CD4-positive, alpha-beta T cell treated with Interleukin-6 for 4 hours (primary cell): ENCODE measurements at regions not wholly inside any gene's neighbourhood (a gene's known extent, or its start where the extent isn't known, plus 50 kb on each side); places are given as distances from the start of the nearest gene placed in this dataset.
"Not testable (repeated sequence)": the region's sequence is repeated elsewhere in the genome, so short reads cannot be mapped to it uniquely, and the experiment has no call there.

Experiments
- DNase-seq: peaks from one replicate; pipeline ENCODE4 v3.0.0-alpha.2; 2020; ENCODE audit warnings: mixed read lengths

GRCh38 chr6:131431718-131432117, 141.3 kb upstream of the ARG1 start:
- DNase-seq, result no peak

- DNase-seq, result no peak
Observed at GRCh38 chr6:131433927-131434326, 139.1 kb upstream of the ARG1 start.

GRCh38 chr6:131436358-131436757, 136.7 kb upstream of the ARG1 start:
- no peak for DNase-seq

GRCh38 chr6:131443014-131443413, 130.0 kb upstream of the ARG1 start:
- DNase-seq, result no peak

- DNase-seq, result peak; percentile 52
Observed at GRCh38 chr6:131443514-131443913, 129.5 kb upstream of the ARG1 start.

GRCh38 chr6:131445356-131445755, 127.7 kb upstream of the ARG1 start:
- DNase-seq, result not testable (repeated sequence)

- DNase-seq, result no peak
Observed at GRCh38 chr6:131450861-131451260, 122.2 kb upstream of the ARG1 start.

GRCh38 chr6:131451321-131452144, 121.5 kb upstream of the ARG1 start:
- no peak for DNase-seq

GRCh38 chr6:131453803-131454202, 119.2 kb upstream of the ARG1 start:
- DNase-seq, result no peak

GRCh38 chr6:131456565-131456964, 116.5 kb upstream of the ARG1 start:
- no peak for DNase-seq

GRCh38 chr6:131459005-131459404, 114.0 kb upstream of the ARG1 start:
- DNase-seq, result no peak

- no peak for DNase-seq
Observed at GRCh38 chr6:131460614-131461000, 112.4 kb upstream of the ARG1 start.

GRCh38 chr6:131469130-131469529, 103.9 kb upstream of the ARG1 start:
- no peak for DNase-seq

GRCh38 chr6:131470534-131470933, 102.5 kb upstream of the ARG1 start:
- no peak for DNase-seq

- no peak for DNase-seq
Observed at GRCh38 chr6:131471331-131471730, 101.7 kb upstream of the ARG1 start.

GRCh38 chr6:131473303-131473702, 99.7 kb upstream of the ARG1 start:
- not testable (repeated sequence) for DNase-seq

- no peak for DNase-seq
Observed at GRCh38 chr6:131476362-131476761, 96.7 kb upstream of the ARG1 start.

- not testable (repeated sequence) for DNase-seq
Observed at GRCh38 chr6:131478740-131479211, 94.2 kb upstream of the ARG1 start.

GRCh38 chr6:131486608-131487007, 86.4 kb upstream of the ARG1 start:
- no peak for DNase-seq

- no peak for DNase-seq
Observed at GRCh38 chr6:131488780-131489179, 84.2 kb upstream of the ARG1 start.

- no peak for DNase-seq
Observed at GRCh38 chr6:131490441-131490840, 82.6 kb upstream of the ARG1 start.

- DNase-seq, result no peak
Observed at GRCh38 chr6:131492932-131493573, 80.0 kb upstream of the ARG1 start.

- DNase-seq, result not testable (repeated sequence)
Observed at GRCh38 chr6:131504387-131504786, 68.6 kb upstream of the ARG1 start.

GRCh38 chr6:131510094-131510493, 62.9 kb upstream of the ARG1 start:
- no peak for DNase-seq
